ENCODE measurements at regions not wholly inside any gene's neighbourhood (a gene's known extent, or its start where the extent isn't known, plus 50 kb on each side); places are given as distances from the start of the nearest gene placed in this dataset.

DNA sequence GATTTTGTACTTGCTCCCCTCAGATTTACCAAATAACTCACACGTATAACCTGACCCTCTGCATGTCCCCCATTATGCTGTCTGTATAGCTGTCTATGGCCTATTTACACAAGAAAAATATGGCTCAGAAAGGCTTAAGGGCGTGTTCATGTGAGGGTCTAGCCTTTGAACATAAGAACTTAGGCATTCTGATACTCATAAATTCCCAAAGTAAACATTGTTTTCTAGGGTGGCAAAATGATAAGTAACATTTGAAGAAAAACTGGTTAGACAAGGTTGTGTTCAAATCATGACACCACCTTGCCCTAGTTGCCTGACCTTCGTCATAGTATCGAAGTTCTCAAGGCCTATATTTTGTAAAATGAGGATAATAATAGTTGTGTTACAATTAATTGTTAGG is 394.6 kb downstream of the LRRIQ3 start:
- H3K4me1 ChIP-seq (ENCODE audit: control insufficient read depth, insufficient read depth, low read length), result no peaks in the 10 kb centered on the region
- H3K4me2 ChIP-seq (ENCODE audit: low read length), result no peak overlapping the region
- no peaks in the 10 kb centered on the region for H3K9me3 ChIP-seq (replicated peaks; ENCODE audit: low read length)
- H3K4me3 ChIP-seq (ENCODE audit: low read length), result no peak overlapping the region
- H3K9ac ChIP-seq (ENCODE audit: low read depth, low read length), result no peak overlapping the region
- H3K36me3 ChIP-seq (ENCODE audit: insufficient read depth, low read length), result no peaks in the 10 kb centered on the region
- H3K27me3 ChIP-seq (ENCODE audit: control insufficient read depth, insufficient read depth, low read length), result no peaks in the 10 kb centered on the region

DNA sequence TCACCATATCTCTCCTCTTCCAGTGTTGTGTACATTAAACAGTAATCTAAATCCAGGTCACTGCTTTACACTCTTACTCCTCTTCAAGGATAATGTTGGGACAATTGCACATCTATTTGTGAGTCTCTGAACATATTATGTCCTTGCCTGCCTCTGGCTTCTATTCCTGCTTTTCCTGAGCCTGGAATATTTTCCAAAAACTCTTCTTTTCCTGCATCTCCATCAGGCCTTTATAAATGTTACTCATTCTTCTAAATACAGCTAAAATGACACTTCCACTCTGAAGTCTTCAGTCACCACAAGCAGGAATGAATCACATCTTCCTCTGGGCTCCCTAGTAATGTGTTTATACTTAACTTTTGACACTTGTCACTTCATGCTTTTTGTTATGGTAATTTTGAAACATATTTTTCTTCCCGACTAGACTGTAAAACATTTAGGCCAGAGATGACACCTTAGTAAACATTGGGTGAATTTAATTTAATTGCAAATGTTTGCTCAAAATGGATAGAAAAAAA is 396.0 kb downstream of the LRRIQ3 start:
- Histone ChIP-seq H3K9me3 (replicated peaks; ENCODE audit: low read length) (no peaks in the 10 kb centered on the region), H3K4me1 (ENCODE audit: control insufficient read depth, insufficient read depth, low read length) (no peaks in the 10 kb centered on the region), H3K4me3 (ENCODE audit: low read length) (no peak overlapping the region), H3K27me3 (ENCODE audit: control insufficient read depth, insufficient read depth, low read length) (no peaks in the 10 kb centered on the region), H3K9ac (ENCODE audit: low read depth, low read length) (no peak overlapping the region), H3K36me3 (ENCODE audit: insufficient read depth, low read length) (no peaks in the 10 kb centered on the region), H3K4me2 (ENCODE audit: low read length) (no peak overlapping the region)

DNA sequence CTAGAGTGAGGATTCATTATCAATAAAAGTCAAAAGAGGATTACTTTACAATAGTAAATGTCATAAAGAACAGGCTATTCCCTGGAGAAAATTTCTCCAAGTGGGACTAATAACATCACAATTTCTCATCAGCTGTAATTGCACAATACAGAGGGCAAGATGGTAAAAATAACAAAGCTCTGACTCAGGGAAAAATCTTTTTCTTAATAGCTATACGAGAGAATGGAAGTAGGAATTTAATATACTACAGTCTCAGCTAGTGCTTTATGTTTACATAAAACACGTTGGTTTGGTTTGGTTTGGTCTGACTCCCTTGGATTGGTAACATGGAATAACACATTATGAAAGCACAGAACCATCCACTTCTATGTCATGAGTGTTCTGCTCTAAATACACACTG is 397.6 kb downstream of the LRRIQ3 start:
- no peaks in the 10 kb centered on the region for H3K36me3 ChIP-seq (ENCODE audit: insufficient read depth, low read length)
- H3K9ac ChIP-seq (ENCODE audit: low read depth, low read length), result no peak overlapping the region
- H3K4me3 ChIP-seq (ENCODE audit: low read length), result no peak overlapping the region
- H3K27me3 ChIP-seq (ENCODE audit: control insufficient read depth, insufficient read depth, low read length), result no peaks in the 10 kb centered on the region
- H3K9me3 ChIP-seq (replicated peaks; ENCODE audit: low read length), result no peaks in the 10 kb centered on the region
- no peak overlapping the region for H3K4me2 ChIP-seq (ENCODE audit: low read length)
- H3K4me1 ChIP-seq (ENCODE audit: control insufficient read depth, insufficient read depth, low read length), result no peaks in the 10 kb centered on the region

DNA sequence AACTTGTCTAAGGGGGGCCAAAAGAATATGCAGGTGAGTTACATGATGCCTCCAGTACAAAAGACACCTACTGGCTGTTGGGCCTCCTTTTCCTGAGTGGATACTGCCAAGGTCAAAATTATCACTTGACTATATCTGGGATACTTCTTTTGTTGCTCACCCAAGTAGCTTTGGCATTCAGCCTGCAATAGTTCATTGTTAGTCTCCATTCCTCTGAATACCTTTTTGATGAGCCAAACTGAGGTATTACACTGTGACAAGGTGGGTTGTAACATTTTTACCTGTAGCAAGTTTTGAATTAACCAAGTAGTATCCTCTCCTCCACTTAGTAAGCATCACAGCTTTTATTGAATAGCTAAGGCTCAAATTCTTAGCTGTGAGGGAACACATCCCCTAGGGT is 408.0 kb downstream of the LRRIQ3 start:
- H3K9ac ChIP-seq (ENCODE audit: low read depth, low read length), result no peak overlapping the region
- H3K36me3 ChIP-seq (ENCODE audit: insufficient read depth, low read length), result no peaks in the 10 kb centered on the region
- no peak overlapping the region for H3K4me2 ChIP-seq (ENCODE audit: low read length)
- no peaks in the 10 kb centered on the region for H3K4me1 ChIP-seq (ENCODE audit: control insufficient read depth, insufficient read depth, low read length)
- no peaks in the 10 kb centered on the region for H3K27me3 ChIP-seq (ENCODE audit: control insufficient read depth, insufficient read depth, low read length)
- H3K9me3 ChIP-seq (replicated peaks; ENCODE audit: low read length), result no peaks in the 10 kb centered on the region
- no peak overlapping the region for H3K4me3 ChIP-seq (ENCODE audit: low read length)

DNA sequence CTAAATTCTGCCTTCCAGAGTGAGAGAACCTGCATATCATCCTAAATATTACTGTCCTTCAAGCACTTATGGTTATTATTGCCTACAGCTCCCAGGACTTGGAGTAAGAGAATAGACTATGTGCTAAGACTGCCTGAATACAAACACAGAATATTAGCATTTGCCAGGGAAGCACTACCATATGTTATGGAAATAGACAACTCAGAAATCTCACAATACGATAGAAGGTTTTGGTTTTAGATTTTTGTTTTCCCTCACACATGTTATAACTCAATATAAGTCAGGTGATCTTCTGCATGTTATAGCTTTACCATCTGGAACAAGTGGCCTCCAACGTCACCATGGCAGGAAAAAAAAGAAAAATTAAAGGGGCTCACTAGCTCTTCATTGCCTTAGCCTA is 413.9 kb downstream of the LRRIQ3 start:
- H3K9me3 ChIP-seq (replicated peaks; ENCODE audit: low read length), result no peaks in the 10 kb centered on the region
- no peak overlapping the region for H3K4me3 ChIP-seq (ENCODE audit: low read length)
- H3K36me3 ChIP-seq (ENCODE audit: insufficient read depth, low read length), result no peaks in the 10 kb centered on the region
- H3K4me2 ChIP-seq (ENCODE audit: low read length), result no peak overlapping the region
- H3K9ac ChIP-seq (ENCODE audit: low read depth, low read length), result no peak overlapping the region
- H3K4me1 ChIP-seq (ENCODE audit: control insufficient read depth, insufficient read depth, low read length), result no peaks in the 10 kb centered on the region
- no peaks in the 10 kb centered on the region for H3K27me3 ChIP-seq (ENCODE audit: control insufficient read depth, insufficient read depth, low read length)

DNA sequence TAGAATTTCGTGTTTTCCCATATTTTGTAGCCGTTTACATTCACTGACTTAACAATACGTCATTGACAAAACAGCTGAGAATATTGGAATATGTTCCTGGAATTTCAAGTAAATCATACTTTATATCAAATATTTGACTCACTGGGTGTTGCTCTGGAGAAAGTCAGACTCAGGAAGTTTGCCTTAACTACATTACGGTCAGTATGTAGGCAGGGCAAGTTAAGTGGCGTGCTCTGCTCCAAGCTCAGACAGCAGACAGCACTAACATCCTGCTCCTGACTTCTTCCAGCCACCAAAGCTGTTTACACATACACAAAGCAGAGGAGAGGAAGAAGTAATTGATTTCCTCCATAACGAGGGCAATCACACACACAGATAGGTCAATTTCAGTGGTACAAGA is 414.6 kb downstream of the LRRIQ3 start:
- Histone ChIP-seq H3K27me3 (ENCODE audit: control insufficient read depth, insufficient read depth, low read length) (no peaks in the 10 kb centered on the region), H3K4me3 (ENCODE audit: low read length) (no peak overlapping the region), H3K4me1 (ENCODE audit: control insufficient read depth, insufficient read depth, low read length) (no peaks in the 10 kb centered on the region), H3K4me2 (ENCODE audit: low read length) (no peak overlapping the region), H3K9ac (ENCODE audit: low read depth, low read length) (no peak overlapping the region), H3K9me3 (replicated peaks; ENCODE audit: low read length) (no peaks in the 10 kb centered on the region), H3K36me3 (ENCODE audit: insufficient read depth, low read length) (no peaks in the 10 kb centered on the region)

DNA sequence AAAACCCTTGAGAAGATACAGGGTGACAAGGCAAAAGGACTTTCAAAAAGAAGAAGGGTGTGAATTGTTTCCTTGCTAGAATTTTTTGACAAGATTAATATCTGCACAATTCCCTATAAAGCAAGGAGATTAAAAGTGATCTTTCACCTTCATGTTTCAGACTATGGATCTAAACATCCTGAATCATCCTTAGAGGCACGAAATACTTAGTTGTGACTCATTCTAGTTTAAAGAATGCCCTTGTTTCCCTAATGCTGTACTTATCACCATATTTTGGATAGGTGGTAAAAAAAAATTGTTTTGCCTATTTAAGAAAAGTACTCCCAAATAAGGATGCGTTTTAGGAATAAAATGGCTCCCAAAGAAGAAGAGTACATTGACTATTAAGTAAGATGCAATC is 415.1 kb downstream of the LRRIQ3 start:
- Histone ChIP-seq H3K4me1 (ENCODE audit: control insufficient read depth, insufficient read depth, low read length) (no peaks in the 10 kb centered on the region), H3K36me3 (ENCODE audit: insufficient read depth, low read length) (no peaks in the 10 kb centered on the region), H3K9ac (ENCODE audit: low read depth, low read length) (no peak overlapping the region), H3K9me3 (replicated peaks; ENCODE audit: low read length) (no peaks in the 10 kb centered on the region), H3K4me2 (ENCODE audit: low read length) (no peak overlapping the region), H3K4me3 (ENCODE audit: low read length) (no peak overlapping the region), H3K27me3 (ENCODE audit: control insufficient read depth, insufficient read depth, low read length) (no peaks in the 10 kb centered on the region)

DNA sequence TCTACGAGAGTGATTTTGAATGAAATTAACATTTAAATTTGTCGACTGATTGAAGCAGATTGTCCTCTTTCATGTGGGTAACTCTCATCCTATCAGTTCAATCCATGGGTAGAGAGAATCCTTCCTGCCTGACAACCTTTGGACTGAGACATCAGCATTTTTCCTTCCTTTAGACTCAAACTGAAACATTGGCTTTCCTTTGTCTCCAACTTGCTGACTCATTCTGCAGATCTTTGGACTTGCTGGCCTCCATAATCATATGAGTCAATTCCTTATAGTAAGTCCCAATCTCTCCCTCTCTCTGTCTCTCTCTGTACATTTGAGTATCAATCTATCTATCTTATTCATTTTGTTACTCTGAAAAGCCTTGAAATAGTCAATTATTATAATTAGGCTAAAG is 416.7 kb downstream of the LRRIQ3 start:
- Histone ChIP-seq H3K4me3 (ENCODE audit: low read length) (no peak overlapping the region), H3K9ac (ENCODE audit: low read depth, low read length) (no peak overlapping the region), H3K9me3 (replicated peaks; ENCODE audit: low read length) (no peaks in the 10 kb centered on the region), H3K4me2 (ENCODE audit: low read length) (no peak overlapping the region), H3K36me3 (ENCODE audit: insufficient read depth, low read length) (no peaks in the 10 kb centered on the region), H3K4me1 (ENCODE audit: control insufficient read depth, insufficient read depth, low read length) (no peaks in the 10 kb centered on the region), H3K27me3 (ENCODE audit: control insufficient read depth, insufficient read depth, low read length) (no peaks in the 10 kb centered on the region)

DNA sequence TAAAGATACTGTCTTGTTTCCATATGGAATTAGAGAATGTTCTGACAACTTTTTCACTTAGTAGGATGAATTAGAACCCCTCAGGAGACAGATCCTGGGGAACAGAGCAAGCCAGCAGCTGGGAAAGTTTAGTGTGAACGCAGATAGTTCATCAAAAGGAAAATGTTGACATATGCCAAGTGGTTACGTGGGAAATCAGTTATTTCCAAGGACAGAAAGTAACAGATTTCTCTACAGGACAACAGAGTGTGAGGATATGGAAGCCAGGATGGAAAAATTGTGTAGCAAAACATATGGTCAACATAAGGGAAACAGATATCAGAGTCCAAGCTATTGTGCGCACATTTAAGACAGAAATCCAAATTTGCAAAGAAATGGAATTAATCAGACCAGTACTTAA is 419.5 kb downstream of the LRRIQ3 start:
- H3K4me2 ChIP-seq (ENCODE audit: low read length), result no peak overlapping the region
- H3K27me3 ChIP-seq (ENCODE audit: control insufficient read depth, insufficient read depth, low read length), result no peaks in the 10 kb centered on the region

DNA sequence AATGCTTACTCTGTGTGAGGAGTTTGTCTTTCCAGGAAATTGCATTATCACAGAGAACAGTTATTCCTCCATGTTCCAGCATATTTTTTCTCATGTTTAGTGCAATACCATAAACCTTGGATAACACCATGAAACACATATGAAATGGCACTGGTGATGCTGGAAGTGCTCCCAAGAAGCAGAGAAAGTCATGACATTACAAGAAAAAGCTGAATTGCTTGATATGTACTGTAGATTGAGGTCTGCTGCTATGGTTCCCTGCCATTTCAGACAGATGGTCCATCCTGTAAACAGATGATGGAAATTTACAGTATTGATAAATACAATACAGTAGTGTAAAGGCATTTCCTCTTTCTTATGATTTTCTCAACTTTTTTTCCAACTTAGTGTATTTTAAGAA is 422.1 kb downstream of the LRRIQ3 start:
- no peaks in the 10 kb centered on the region for H3K4me1 ChIP-seq (ENCODE audit: control insufficient read depth, insufficient read depth, low read length)
- no peak overlapping the region for H3K4me3 ChIP-seq (ENCODE audit: low read length)
- no peaks in the 10 kb centered on the region for H3K36me3 ChIP-seq (ENCODE audit: insufficient read depth, low read length)
- H3K4me2 ChIP-seq (ENCODE audit: low read length), result no peak overlapping the region
- no peak overlapping the region for H3K9ac ChIP-seq (ENCODE audit: low read depth, low read length)
- no peaks in the 10 kb centered on the region for H3K9me3 ChIP-seq (replicated peaks; ENCODE audit: low read length)
- no peaks in the 10 kb centered on the region for H3K27me3 ChIP-seq (ENCODE audit: control insufficient read depth, insufficient read depth, low read length)

More for the DNA sequence above, 419.5 kb downstream of the LRRIQ3 start:
- no peaks in the 10 kb centered on the region for H3K4me1 ChIP-seq (ENCODE audit: control insufficient read depth, insufficient read depth, low read length)
- no peaks in the 10 kb centered on the region for H3K9me3 ChIP-seq (replicated peaks; ENCODE audit: low read length)
- no peak overlapping the region for H3K4me3 ChIP-seq (ENCODE audit: low read length)
- no peak overlapping the region for H3K9ac ChIP-seq (ENCODE audit: low read depth, low read length)
- no peaks in the 10 kb centered on the region for H3K36me3 ChIP-seq (ENCODE audit: insufficient read depth, low read length)

DNA sequence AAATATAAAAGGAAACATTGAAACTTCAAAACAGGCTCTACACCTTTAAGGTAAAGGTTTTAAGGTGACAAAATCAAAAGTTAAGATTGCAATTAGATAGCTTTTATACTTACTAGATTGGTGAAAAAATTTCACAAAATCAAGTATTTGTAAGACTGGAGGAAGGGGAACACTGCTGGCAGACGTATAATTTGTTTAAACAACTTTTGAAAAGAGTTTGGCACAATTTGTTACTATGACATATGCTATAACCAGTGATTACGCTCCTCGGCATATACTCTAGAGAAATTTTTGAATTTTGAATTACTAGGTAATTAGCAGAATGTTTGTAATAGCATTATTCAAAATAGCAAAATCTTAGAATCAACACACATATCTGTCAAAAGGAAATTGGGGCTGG is 425.0 kb downstream of the LRRIQ3 start:
- no peak overlapping the region for H3K9ac ChIP-seq (ENCODE audit: low read depth, low read length)
- H3K4me1 ChIP-seq (ENCODE audit: control insufficient read depth, insufficient read depth, low read length), result no peaks in the 10 kb centered on the region
- no peak overlapping the region for H3K4me3 ChIP-seq (ENCODE audit: low read length)
- no peaks in the 10 kb centered on the region for H3K36me3 ChIP-seq (ENCODE audit: insufficient read depth, low read length)
- no peaks in the 10 kb centered on the region for H3K9me3 ChIP-seq (replicated peaks; ENCODE audit: low read length)
- H3K4me2 ChIP-seq (ENCODE audit: low read length), result no peak overlapping the region
- H3K27me3 ChIP-seq (ENCODE audit: control insufficient read depth, insufficient read depth, low read length), result no peaks in the 10 kb centered on the region

DNA sequence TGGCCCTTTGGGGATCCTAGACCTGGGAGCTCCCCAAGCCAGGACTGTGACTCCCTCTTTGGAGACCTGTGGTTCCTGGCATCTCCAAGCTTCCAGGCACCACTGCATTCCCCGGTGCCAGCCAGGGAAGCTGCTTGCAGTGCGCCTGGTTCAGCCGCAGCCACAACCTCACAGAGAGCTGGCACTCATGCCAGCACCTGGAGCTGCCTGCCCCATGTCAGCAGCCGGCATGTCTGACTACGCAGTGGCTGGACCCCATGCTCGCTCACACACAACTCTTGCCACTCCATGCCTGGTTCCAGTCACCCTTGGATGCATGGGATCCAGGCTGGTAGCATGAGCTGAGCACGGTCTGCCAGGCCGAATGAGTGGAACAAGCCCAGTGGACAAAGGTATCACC is 426.6 kb downstream of the LRRIQ3 start:
- Histone ChIP-seq H3K36me3 (ENCODE audit: insufficient read depth, low read length) (no peaks in the 10 kb centered on the region), H3K9ac (ENCODE audit: low read depth, low read length) (no peak overlapping the region), H3K4me3 (ENCODE audit: low read length) (no peak overlapping the region), H3K4me2 (ENCODE audit: low read length) (no peak overlapping the region), H3K27me3 (ENCODE audit: control insufficient read depth, insufficient read depth, low read length) (no peaks in the 10 kb centered on the region), H3K9me3 (replicated peaks; ENCODE audit: low read length) (no peaks in the 10 kb centered on the region), H3K4me1 (ENCODE audit: control insufficient read depth, insufficient read depth, low read length) (no peaks in the 10 kb centered on the region)
